SU-DHL-6 (cell line): ENCODE measurements at regions not wholly inside any gene's neighbourhood (a gene's known extent, or its start where the extent isn't known, plus 50 kb on each side); places are given as distances from the start of the nearest gene placed in this dataset.

Source experiments
- EZH2phosphoT487 ChIP-seq: fragments of 200-600 bp; sonication (generic), shearing (Covaris generic); conservative IDR thresholded peaks from 2 replicates; pipeline ENCODE4 v1.6.1; 2018; ENCODE audit warnings: mild to moderate bottlenecking, antibody characterized with exemption, low read length, moderate library complexity, mixed read lengths
- TF ChIP-seq, protein P1 (sequence below): fragments of 200-600 bp; sonication (generic); IDR thresholded peaks from one replicate; pipeline ENCODE4 v1.5.1; 2017; ENCODE audit warnings: antibody characterized with exemption, mild to moderate bottlenecking, low read length, moderate library complexity; ENCODE audit not compliant: insufficient read depth, poor library complexity, severe bottlenecking

DNA sequence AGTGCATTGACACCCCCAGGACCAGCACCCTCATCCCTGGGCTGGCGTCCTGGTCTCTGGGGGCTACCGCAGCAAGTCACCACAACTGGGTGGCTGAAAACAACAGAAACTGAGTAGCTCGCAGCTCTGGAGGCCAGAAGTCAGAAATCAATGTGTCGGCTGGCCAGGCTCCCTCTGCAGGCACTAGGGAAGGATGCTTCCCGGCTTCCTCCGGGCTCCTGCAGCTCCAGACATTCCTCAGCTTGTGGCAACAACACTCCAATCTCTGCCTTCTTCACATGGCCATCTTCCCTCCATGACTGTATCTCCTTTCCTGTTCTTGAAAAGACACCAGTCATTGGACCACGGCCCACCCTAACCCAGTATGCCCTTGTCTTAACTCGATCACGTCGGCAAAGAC, 224.2 kb downstream of the NPHP4 start:
- TF ChIP-seq, protein P1, sequence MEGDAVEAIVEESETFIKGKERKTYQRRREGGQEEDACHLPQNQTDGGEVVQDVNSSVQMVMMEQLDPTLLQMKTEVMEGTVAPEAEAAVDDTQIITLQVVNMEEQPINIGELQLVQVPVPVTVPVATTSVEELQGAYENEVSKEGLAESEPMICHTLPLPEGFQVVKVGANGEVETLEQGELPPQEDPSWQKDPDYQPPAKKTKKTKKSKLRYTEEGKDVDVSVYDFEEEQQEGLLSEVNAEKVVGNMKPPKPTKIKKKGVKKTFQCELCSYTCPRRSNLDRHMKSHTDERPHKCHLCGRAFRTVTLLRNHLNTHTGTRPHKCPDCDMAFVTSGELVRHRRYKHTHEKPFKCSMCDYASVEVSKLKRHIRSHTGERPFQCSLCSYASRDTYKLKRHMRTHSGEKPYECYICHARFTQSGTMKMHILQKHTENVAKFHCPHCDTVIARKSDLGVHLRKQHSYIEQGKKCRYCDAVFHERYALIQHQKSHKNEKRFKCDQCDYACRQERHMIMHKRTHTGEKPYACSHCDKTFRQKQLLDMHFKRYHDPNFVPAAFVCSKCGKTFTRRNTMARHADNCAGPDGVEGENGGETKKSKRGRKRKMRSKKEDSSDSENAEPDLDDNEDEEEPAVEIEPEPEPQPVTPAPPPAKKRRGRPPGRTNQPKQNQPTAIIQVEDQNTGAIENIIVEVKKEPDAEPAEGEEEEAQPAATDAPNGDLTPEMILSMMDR: no peak
- no peak for TF ChIP-seq EZH2phosphoT487
